ENCODE measurements at regions not wholly inside any gene's neighbourhood (a gene's known extent, or its start where the extent isn't known, plus 50 kb on each side); places are given as distances from the start of the nearest gene placed in this dataset.

GRCh38 chr2:43090317-43090716 lies 136.1 kb downstream of the ZFP36L2 start:
- TF ChIP-seq EZH2phosphoT487 (IDR thresholded peaks at IDR 0.05; ENCODE audit: insufficient read depth, low read depth) (no peak), EZH2 (IDR thresholded peaks at IDR 0.05; ENCODE audit: insufficient read depth, poor library complexity, severe bottlenecking) (no peak)
